GM19438 (cell line): ENCODE measurements at regions not wholly inside any gene's neighbourhood (a gene's known extent, or its start where the extent isn't known, plus 50 kb on each side); places are given as distances from the start of the nearest gene placed in this dataset.
"Not testable (repeated sequence)": the region's sequence is repeated elsewhere in the genome, so short reads cannot be mapped to it uniquely, and the experiment has no call there.

ENCODE experiments used
- ATAC-seq: cut with Tn5 transposase; IDR thresholded peaks from one replicate; pipeline ENCODE4 v1.9.1; 2021; ENCODE audit warnings: low read depth; ENCODE audit not compliant: unreplicated experiment

DNA sequence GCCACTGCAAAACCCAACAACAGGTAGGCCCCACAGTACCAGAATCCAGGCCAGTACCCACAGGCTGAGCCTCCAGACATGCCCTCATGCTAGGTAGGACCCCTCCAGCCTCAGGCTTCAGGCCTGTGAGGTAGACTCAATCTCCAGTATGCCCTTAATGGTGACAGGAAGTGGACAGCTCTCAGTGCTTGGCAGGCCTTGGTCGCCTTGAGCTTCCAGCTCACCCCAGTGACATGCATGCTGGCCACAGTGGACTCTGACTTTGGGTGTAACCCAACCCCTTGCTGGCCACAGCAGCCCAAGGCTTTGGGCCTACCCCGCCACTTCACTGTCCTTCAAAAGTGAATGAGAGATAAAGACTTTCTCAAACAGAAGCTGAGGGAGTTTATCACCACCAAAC is 324.2 kb downstream of the ANTXR2 start:
- no peak for ATAC-seq

DNA sequence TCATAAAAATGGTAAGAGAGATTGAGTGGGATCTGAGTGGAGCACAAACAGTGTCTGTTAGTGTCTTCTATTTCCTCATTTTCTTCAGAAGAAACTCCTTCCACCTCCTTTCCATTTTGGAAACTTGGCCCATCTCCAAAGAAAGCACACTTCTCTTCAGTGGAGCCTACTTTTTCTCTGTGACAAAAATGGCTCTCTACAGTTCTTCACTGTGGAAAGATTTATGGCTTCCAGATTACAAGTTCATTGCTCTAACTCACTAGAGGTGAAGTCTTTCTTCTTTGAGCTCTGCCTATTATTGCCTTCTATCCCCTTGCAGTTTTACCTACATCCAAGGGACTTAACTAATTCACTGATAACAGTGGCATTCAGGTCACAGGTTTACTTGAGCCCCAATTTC is 325.8 kb downstream of the ANTXR2 start:
- no peak for ATAC-seq

DNA sequence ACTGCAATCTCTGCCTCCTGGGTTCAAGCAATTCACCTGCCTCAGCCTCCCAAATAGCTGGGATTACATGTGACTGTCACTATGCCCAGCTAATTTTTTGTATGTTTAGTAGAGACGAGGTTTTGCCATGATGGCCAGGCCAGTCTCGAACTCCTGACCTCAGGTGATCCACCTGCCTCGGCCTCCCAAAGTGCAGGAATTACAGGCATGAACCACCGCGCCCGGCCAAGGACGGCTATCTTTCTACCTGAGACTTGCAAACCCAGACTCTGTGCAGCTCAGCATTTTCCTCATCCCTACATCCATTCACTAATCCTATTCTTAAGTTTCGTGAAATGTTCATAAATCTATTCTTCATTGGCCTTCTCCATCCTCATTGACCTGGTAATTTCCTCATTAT is 330.0 kb downstream of the ANTXR2 start:
- ATAC-seq = no peak

DNA sequence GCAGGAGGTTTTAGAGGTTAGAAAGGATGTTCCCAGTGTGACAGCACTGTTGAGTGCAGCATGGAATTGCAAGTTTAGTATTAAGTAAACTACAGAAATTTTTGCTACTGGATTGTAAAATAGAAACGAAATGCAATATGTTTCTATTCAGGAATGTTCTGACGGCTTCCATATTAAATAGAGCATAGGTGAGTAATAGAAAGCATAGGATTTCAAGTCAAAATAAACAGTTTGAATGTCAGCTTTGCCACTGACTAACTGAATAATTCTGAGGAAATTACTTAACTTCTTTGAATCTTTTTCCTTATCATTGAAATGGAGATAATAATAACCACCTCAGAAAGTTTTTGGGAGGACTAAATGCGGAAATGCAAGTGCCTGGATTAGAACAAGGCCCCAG is 331.9 kb upstream of the GK2 start:
- no peak for ATAC-seq

DNA sequence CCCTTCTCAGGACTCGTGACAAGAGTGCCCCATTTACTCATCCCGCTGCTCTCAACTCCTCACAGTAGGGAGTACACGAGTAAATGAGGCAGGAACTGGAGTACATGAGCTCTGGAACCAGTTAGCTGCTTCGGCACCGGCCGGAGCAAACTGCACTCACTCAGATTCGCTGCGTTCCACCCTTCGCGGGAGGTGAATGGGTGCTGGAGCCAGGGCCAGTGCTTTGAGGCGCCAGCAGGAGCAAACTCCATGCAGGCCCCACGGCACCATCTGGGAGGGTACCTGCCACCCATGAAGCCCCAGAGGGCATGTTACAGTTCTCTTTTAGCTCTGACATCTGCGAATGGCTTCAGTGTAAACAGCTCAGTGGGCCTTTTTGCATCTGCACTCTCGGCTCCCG is 315.5 kb upstream of the GK2 start:
- ATAC-seq = no peak

DNA sequence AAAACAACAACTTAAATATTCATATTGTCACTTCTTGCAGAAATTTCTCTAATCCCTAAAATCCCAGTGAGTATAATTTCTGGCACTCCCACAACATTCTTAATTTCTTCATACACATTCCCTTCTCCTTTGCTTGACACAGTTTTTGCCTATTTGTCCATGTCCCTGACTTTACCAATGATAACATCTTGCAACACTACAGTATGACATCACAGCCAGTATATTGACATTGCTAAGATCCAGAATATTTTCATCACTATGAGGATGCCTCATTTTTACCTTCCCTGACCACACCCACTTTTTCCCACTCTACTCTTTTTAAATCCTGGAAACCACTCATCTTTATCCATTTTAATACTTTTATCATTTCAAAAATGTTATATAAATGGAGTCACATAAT is 292.3 kb upstream of the GK2 start:
- no peak for ATAC-seq

DNA sequence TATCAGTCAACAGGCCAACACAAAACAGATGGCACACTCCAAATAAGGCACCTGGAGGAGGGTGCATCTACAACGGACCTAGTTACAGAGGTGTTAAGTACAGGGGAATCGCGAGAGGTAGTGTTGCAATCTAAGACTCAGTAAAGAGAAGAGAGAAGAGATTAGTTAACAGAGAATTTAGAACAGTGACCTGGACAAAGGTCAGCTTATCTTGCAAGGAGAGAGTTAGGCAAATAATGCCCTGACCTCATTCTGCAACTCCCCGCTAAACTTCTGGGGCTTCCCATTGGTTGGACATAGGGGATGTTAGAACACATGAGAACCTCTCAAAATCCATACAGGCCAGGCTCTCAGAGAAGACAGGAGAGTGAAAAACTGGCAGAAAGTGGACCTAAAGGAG is 289.4 kb upstream of the GK2 start:
- ATAC-seq = no peak

DNA sequence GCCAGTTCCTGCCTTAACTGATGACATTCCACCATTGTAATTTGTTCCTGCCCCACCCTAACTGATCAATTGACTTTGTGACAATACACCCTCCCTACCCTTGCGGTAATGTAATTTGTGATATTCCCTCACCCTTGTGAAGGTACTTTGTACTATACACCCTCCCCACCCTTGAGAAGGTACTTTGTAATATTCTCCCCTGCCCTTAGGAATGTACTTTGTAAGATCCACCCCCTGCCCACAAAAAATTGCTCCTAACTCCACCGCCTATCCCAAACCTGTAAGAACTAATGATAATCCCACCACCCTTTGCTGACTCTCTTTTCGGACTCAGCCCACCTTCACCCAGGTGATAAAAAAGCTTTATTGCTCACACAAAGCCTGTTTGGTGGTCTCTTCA is 288.5 kb upstream of the GK2 start:
- ATAC-seq = not testable (repeated sequence)

DNA sequence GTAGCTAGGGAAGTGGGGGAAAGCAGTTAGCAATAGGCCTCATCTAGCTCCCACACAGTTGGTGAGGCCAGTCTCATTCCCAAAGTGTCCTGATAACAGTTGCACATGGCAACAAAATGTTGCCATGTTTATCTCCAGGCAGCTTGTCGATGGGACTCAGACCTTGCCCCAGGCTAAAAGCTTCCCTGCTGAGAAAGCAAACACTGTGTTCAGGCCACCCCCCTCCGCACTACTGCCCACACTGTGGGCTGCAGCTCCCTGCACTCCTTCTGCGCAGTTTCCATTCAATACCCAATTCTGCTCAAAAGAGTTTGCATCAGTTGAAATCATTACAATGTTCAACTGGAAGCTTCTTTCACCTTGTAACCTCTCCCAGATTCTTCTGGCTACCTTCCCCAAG is 287.8 kb upstream of the GK2 start:
- ATAC-seq = no peak

DNA sequence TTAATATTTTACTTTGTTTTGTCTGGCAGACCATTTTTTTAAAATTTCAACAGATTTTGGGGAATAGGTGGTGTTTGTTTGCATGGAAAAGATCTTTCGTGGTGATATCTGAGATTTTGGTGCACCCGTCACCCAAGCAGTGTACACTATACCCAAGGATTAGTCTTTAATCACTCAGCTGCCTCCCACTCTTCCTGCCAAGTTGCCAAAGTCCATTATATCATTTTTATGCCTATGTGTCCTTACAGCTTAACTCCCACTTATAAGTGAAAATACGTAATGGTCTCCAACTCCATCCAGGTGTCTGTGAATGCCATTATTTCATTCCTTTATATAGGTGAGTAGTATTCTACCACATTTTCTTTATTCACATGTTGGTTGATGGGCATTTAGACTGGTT is 281.7 kb upstream of the GK2 start:
- no peak for ATAC-seq

DNA sequence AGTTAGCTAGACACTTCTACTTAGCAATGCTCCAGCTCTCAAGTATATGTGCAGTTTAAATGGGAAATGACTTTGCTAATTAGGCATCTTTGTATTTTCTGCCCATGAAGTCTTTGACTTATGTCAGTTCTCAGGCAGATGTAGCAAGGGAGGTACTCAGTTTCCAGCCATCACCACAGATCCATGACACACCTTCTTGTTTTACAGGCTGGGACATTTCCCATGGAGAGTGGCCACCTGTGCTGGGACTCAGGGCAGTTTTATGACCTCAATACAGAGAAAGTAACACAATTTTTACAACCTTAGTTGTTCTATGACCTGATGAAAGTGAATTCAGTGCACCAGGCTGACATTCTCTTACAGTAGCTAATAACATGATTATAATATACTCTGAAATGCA is 280.7 kb upstream of the GK2 start:
- no peak for ATAC-seq

DNA sequence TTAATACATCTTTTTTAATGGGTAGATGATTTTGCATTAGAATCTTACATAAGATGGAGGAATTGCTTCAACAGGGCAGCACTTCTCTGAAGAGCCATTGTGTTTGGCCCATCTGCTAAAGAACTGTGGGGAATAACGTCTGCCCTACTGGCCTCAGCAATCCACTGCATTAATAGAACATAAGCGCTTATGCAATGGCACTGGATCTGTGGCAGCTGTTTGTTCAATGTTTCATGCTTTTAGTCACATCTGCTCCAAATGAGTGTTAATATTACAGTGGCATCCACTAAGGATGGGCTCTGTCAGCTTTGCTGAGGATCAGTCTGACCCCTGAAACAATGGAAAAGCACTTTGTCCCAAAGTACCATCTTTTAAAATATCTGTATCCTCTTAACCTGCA is 279.0 kb upstream of the GK2 start:
- no peak for ATAC-seq

DNA sequence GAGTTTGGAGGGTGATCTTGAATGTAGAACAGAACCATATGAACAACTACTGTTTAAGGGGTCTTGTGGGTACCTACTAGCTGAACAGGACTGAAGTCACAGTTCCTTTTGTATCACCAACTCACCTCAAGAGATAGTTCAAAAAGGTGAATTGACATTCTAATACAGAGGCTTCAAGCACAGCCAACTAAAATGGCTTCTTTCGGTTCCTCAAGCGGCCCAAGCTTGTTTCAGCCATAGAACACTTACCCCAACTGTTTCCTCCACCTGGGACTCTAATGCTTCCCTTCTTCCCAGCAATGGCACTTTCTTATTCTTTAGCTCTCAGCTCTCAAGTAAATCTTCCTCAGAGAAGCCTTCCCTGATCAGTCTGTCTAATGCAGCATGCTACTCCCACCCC is 277.5 kb upstream of the GK2 start:
- ATAC-seq = no peak

DNA sequence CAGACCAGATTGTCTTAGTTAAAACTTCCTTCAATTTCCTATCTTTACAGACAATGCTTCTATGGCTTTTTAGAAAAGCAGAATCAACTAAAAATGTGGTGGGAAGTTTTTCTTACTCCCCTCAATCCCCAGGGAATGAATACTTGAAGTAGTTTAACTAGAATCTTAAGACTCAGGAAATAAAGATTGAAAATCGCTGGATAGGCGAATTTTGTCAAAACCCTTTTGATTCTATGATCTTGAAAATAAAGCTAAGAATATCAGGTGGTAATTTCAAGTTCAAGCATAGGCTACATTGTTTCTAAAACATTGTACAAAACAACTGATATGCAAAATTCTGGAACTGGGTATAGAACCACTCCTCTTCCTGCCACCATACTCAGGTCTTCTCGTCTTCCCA is 276.5 kb upstream of the GK2 start:
- ATAC-seq = no peak

DNA sequence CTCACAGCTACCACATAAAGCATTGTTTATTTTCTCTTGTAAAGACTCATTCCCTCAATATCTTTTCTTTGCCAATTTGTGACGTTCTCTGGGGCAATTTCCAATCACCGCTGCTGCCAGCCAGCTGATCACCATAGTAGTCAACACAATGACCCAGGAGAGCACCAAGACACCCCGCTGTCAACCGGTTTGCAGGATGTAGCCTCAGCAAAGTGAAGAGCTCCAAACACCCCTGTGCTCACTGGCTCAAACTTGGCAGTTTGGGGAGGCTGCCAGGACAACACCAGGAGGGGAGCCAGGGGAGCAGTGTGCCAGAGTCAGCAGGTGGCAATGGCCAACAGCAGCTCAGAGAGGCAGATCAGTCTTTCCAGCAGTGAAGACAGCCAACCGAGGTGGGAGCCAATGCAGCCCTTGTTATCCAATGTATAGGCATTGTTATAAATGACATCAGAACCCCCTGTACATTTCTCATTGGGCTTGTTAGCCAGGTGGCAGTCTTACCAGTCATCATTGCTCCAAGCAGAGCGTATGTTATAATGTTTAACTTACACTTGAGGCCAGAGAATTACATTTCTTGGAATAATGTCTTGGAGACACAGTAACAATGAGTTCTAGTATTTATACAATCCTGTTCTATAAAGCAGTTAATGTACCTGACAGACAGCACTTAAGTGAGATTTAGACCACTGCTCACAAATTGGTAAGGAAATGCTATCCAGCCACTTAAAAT is 274.9 kb upstream of the GK2 start:
- ATAC-seq = no peak

DNA sequence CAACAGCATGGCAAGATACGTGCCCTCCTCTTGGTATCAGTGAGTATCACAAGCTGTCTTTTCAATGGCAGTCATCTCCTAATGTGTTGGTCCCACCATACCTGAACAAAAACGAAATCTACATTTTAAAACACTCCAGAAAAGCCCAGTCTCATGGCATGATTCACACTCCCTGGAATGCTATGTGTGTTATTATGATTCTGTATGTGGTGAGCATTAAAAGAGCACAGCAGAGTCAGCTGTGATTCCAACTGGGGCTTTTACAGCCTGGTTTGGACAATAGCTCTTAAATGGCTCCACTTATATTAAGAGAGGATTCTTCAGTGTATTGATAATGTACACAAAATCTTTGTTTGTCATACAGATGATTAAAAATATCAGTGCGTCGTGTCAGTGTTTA is 274.1 kb upstream of the GK2 start:
- no peak for ATAC-seq

DNA sequence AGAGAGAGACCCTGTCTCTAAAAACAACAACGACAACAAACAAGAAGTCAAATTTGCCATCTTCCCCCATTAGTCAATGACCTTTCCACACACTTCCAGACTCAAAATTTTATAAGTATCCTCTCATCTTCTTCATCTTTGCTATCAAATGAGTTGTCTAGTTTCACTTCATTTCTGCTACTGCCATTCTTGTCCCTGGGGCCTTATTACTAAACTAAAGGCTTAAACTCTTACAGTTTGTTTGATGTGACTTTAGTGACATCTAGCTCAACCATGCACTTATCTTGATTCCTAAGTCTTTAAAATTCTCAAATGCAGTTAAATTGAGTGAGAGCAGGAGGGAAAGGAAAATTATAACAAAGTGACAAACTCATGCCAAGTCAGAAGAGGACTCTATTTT is 271.8 kb upstream of the GK2 start:
- no peak for ATAC-seq

DNA sequence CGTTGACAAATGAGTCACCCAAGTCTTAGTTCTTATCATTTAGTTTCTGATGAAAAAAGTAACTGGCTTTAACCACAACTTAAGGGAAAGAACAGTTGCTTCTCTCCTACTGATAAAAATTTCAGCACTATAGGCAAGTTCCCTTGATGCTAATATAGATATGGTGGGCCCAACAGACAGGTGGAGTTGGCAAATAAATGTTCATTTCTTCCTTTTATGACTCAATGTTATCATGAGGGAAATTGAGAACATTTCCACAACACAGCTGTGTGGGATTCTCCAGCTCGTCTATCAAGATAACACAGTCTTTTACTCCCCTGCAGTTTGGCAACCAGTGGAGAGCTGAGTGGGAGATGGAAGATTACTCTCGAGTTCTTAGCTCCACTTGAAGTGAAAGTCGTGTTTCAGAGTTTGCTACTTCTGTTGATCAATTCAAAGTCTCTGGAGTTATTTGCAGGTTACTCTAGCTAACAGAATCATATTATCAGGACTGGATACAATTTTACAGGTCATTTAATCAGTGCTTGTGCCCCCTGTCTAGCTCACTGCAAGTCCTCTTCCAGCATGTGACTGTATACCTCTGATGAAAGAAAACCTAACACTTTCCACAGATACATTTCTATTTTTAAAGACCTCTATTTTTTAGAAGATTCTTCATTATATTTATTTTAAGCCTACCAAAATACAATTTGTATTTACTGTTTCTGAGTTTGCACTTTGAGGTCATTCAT is 270.6 kb upstream of the GK2 start:
- ATAC-seq = no peak

DNA sequence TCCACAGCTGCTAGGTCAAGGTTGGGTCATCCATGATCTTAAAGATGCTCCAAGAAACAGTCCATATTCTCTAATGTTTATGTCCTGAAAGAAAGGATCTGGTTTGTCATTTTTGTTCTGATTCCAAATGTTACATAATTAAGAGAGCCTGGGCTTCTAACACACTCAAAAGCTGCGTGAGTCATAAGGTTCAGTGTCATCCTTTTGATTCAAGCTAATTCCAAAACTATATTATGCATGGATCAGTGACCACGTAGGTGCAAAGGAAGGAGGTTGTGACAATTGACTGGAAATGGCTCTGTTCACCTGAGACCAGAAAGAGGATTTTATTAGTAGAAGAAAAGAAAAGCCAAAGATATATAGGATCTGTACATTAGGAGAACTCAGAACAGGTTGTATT is 268.7 kb upstream of the GK2 start:
- ATAC-seq = no peak

DNA sequence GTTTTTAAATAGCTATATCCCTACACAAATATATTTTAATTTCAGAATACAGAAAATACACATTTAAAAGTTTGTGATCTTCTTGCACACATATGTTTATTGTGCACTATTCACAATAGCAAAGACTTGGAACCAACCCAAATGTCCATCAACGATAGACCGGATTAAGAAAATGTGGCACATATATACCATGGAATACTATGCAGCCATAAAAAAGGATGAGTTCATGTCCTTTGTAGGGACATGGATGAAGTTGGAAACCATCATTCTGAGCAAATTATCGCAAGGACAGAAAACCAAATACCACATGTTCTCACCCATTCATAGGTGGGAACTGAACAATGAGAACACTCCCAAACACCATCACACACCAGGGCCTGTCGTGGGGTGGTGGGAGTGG is 266.9 kb upstream of the GK2 start:
- ATAC-seq = not testable (repeated sequence)

DNA sequence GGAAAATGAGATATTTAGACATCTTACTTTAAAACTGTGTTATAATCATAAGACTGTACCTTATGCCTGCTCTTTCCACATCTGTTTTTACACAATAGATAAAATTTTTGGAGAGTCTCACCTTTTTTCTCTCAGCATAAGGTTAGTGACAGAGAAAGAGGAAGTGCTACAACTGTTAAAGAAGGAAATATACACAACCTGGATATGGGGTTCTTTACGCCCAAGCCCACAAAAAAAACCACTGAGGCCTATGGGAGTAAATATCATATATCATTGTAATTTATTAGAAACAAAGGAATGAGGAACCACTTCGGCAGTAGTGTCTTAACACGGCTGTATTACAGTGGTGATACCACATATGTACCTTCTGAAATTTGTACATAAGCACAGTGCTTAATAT is 265.9 kb upstream of the GK2 start:
- no peak for ATAC-seq

DNA sequence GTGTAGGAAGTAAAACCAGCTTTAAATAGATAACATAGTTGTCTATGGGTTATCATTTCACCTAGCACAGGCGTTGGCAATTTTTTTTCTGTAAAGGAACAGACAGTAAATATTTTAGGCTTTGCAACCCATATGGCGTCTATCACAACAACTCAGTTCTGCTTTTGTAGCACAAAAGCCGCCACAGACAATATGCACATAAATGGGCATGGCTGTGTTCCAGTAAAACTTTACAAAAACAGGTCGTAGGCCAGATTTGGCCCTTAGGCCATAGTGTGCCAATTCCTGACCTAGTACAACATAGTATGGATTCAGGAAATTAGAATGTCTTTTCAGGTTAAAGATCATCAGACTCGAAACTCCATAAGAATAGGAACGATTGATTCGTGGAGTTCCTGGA is 265.3 kb upstream of the GK2 start:
- no peak for ATAC-seq

DNA sequence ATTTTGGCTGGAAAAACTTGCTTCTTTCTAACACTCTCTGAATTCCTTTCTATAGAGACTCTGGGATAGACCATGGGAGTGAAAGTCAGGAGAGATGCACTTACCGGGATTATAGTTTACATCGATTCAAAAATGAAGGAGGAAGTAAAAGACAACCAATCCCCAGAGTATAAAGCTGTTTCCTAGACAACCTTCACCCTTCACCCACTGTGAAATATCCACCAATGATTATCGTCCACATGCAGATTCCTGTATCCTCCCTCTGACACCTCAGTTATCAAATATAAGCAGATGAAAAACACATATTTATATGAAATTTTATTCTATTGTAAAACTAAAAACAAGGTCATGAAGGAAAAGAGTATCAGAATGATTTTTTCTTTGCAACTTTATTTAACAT is 258.8 kb upstream of the GK2 start:
- ATAC-seq = no peak
